GM19025 (cell line): ENCODE measurements at regions not wholly inside any gene's neighbourhood (a gene's known extent, or its start where the extent isn't known, plus 50 kb on each side); places are given as distances from the start of the nearest gene placed in this dataset.

Experiments used
- ATAC-seq: cut with Tn5 transposase; IDR thresholded peaks from one replicate; pipeline ENCODE4 v1.9.1; 2021; ENCODE audit warnings: mild to moderate bottlenecking, low read depth, moderate library complexity; ENCODE audit not compliant: unreplicated experiment

GRCh38 chr14:96617635-96618034 lies 115.5 kb downstream of the PAPOLA start:
- ATAC-seq = no peak

- no peak for ATAC-seq
Measured at GRCh38 chr14:96622926-96623325, 120.7 kb downstream of the PAPOLA start.

GRCh38 chr14:96623676-96624484 lies 121.7 kb downstream of the PAPOLA start:
- ATAC-seq = no peak

DNA sequence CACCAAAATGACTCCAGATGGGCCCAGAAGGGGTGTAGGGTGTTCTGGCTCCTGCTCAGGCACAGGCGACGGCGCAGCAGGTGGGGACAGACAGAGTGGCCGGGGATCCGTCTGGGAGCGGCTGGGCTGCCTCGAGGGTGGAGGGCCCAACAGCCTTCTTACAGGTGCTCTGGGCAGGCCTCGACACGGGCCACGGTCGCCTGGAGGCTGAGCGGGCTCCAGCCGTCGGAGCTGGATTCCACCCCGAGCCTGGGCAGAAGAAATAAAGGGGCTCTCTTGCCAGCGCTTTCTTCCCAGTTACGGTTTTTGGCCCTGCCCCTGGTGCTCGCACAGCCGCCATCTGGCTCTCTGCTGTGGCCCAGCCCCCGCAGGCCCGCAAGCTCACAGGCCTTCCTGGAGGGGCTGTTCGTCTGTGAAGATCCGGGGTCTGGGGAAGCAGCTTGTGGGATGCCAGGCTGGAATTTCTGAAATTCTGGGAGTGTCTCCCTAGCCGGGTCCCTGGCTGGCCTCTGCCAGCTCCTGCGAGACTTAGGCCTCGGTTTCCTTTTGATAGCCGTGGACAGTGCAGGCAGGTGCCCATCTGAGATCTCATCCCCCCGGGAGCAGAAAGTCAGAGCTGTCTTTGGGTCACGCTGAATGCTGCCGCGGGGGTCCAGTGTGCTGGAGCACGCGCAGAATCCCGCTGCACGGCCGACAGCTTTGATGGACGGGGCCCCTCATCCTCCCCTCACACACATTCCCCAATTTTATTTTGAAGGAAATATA lies 122.7 kb downstream of the PAPOLA start:
- ATAC-seq = no peak

GRCh38 chr14:96625426-96625985 lies 123.3 kb downstream of the PAPOLA start:
- no peak for ATAC-seq

GRCh38 chr14:96626121-96626768 lies 124.1 kb downstream of the PAPOLA start:
- ATAC-seq = no peak

- no peak for ATAC-seq
Measured at GRCh38 chr14:96626916-96627315, 124.7 kb downstream of the PAPOLA start.

DNA sequence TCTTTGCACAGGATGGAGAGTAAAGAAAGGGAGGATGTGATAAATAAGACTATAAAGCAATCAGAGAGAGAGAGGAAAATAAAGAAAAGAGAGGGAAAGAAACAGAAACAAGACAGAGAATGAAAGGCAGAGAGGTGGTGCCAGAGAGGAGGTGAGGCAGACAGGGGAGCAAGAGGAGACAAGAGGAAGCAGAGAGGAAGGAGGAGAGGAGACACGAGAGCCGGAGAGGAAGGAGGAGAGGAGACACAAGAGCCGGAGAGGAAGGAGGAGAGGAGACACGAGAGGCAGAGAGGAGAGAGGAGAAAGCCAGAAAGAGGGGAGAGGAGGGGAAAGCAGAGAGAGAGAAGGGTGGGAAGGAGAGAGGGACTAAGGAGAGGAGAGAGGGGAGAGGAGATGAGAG lies 125.2 kb downstream of the PAPOLA start:
- ATAC-seq = no peak

GRCh38 chr14:96627811-96628775 lies 125.9 kb downstream of the PAPOLA start:
- no peak for ATAC-seq

GRCh38 chr14:96629082-96629481 lies 126.9 kb downstream of the PAPOLA start:
- no peak for ATAC-seq

DNA sequence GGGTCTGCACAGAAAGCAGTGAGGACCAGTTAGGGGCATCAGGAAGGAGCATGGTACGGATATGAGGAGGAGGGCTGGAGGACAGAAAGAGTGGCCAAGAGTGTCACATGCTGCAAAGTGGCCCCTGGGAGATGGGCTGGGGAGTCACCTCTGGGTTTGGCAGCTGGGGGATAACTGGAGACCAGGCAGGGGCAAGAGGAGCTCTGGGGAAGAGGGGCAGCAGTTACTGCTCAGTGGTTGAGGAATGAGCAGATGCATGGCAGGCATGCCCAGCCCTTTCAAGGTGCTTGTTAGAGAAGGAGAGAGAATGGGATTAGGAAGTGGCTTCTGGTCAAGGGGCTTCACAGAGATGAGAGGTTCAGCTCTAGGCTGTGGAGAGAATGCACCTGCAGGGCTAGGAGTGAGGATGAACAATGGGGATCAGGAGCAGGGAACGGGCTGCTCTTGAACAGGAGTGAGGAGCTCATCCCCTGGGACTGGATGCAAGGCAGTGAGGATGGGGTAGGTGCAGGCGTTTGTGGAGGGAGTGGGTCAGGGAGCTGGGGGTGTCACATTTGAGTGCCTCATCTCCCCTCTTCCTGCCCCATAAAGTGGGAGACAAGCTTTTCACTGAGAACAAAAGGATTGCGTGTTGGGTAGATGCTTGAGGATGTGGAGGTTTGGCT lies 127.5 kb downstream of the PAPOLA start:
- no peak for ATAC-seq

GRCh38 chr14:96630281-96630680 lies 128.1 kb downstream of the PAPOLA start:
- ATAC-seq = no peak

- no peak for ATAC-seq
Measured at GRCh38 chr14:96631030-96631429, 128.8 kb downstream of the PAPOLA start.

GRCh38 chr14:96631621-96632362 lies 129.6 kb downstream of the PAPOLA start:
- ATAC-seq = no peak

DNA sequence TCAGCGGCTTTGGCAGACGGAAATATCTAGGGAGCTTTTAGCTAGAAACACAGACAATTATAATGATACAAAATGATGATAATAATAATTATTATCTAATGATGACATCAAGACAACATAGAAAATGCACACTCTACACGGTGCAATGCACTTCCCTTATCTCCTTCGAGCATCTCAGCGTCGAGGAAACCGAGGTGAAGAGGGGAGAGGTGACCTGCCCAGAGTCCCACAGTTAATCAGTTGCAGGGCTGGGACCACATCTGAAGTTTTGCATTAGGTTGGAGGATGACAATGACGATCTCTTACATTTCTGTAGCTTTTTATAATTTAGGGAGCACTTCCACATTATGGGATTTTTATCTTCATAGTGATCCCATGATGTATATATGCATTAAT lies 130.2 kb downstream of the PAPOLA start:
- no peak for ATAC-seq

- ATAC-seq = no peak
Measured at GRCh38 chr14:96633096-96633495, 130.9 kb downstream of the PAPOLA start.

GRCh38 chr14:96634481-96634880 lies 132.3 kb downstream of the PAPOLA start:
- no peak for ATAC-seq

DNA sequence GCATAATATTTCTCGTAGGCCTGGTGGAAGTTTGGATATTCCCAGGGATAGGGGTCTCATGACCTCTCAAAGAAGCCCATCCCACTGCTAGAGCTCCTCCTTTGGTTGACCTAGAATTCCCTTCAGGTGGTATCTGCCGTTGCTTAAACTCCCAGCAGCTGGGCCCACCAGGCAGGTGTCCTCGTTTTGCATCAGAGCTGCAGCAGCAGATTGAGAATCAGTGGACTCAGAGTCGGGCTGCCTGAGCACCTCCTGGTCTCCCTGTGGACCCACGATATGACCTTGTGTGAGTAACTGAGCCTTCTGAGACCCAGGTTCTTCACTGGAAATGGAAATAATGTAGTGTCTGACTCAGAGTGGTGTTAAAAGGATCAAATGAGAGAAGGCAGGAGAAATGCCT lies 132.7 kb downstream of the PAPOLA start:
- no peak for ATAC-seq

DNA sequence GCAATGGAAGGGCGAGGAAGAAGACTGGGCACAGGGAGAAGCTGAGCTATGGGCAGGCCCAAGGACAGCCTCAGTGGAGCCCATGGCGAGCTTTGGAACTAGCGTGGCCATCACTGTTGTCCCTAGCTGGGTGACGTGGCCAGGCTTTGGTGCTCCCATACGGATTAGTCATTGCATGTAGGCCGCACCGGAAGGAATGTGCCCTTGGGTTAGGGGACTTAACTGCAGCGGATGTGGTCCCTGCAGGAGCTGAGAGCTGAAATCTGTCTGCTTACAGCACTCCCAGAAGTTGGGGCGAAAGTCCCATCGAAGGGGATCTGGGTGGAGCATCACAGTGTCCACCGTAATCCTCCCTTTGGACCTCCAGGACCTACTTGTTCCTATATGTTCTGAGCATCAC lies 133.7 kb downstream of the PAPOLA start:
- no peak for ATAC-seq
